ENCODE measurements at regions not wholly inside any gene's neighbourhood (a gene's known extent, or its start where the extent isn't known, plus 50 kb on each side); places are given as distances from the start of the nearest gene placed in this dataset.
"Not testable (repeated sequence)": the region's sequence is repeated elsewhere in the genome, so short reads cannot be mapped to it uniquely, and the experiment has no call there.

- intact Hi-C loops (cut with DNase I; ENCODE audit: low total_unique reads): no loop called here
- Histone ChIP-seq H3K27me3 (peaks cover 0 to 20% of the 10 kb centered on the region in 2 donors), H3K9me3 (no peaks in the 10 kb centered on the region), H3K4me3 (no peak overlapping the region), H3K27ac (no peak overlapping the region), H3K36me3 (no peaks in the 10 kb centered on the region), H3K4me1 (no peaks in the 10 kb centered on the region)
- DNase-seq (ENCODE audit: low spot score in 2 of 2): no peak
- TF ChIP-seq CTCF (IDR thresholded peaks at IDR 0.05): no peak
- TF ChIP-seq POLR2AphosphoS5 (IDR thresholded peaks at IDR 0.05): no peak
These were observed 372.3 kb upstream of the F9 start for GRCh38 chrX:139158256-139158655.

DNA sequence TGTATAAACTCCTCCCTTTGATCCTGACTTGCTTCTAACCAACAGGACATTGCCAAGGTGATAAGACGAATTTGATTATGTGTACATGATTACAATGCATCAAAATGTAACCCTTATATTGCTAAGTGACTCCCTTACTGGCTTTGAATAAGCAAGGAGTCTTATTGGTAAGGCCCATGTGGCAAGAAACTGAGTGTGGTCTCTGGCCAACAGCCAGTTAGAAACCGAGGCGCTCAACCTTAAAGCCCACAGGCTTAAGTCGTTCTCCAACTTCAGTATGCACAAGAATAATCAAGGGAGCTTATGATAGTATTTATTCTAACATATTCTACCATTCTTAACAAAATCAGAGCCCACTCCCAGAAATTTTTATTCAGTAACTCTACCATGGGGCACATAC, 374.2 kb upstream of the F9 start:
- peaks cover 0 to 20% of the 10 kb centered on the region in 2 donors for H3K27me3 ChIP-seq

GRCh38 chrX:139146625-139147024, 383.9 kb upstream of the F9 start:
- H3K27ac ChIP-seq; DNase-seq (ENCODE audit: low spot score in 2 of 2); H3K4me1 ChIP-seq; H3K9me3 ChIP-seq; H3K36me3 ChIP-seq; H3K27me3 ChIP-seq; H3K4me3 ChIP-seq; intact Hi-C loops (cut with DNase I; ENCODE audit: low total_unique reads): not testable (repeated sequence)

More for the DNA sequence above, 374.2 kb upstream of the F9 start:
- H3K9me3 ChIP-seq: no peaks in the 10 kb centered on the region
- no peaks in the 10 kb centered on the region for H3K4me1 ChIP-seq
- intact Hi-C loops (cut with DNase I; ENCODE audit: low total_unique reads): no loop called here
- H3K27ac ChIP-seq: no peak overlapping the region
- DNase-seq (ENCODE audit: low spot score in 2 of 2): no peak
- H3K36me3 ChIP-seq: no peaks in the 10 kb centered on the region
- no peak for TF ChIP-seq POLR2A (IDR thresholded peaks at IDR 0.05)
- no peak for TF ChIP-seq POLR2AphosphoS5 (IDR thresholded peaks at IDR 0.05)
- no peak for TF ChIP-seq CTCF (IDR thresholded peaks at IDR 0.05)
- H3K4me3 ChIP-seq: no peak overlapping the region

GRCh38 chrX:139141370-139141769, 389.2 kb upstream of the F9 start:
- Histone ChIP-seq H3K27me3 (peaks cover 0 to 31% of the 10 kb centered on the region in 2 donors), H3K9me3 (no peaks in the 10 kb centered on the region), H3K27ac (no peak overlapping the region), H3K4me3 (no peak overlapping the region), H3K36me3 (no peaks in the 10 kb centered on the region), H3K4me1 (no peaks in the 10 kb centered on the region)
- no peak for TF ChIP-seq POLR2AphosphoS5 (IDR thresholded peaks at IDR 0.05)
- no peak for TF ChIP-seq CTCF (IDR thresholded peaks at IDR 0.05)
- DNase-seq (ENCODE audit: low spot score in 2 of 2): no peak
- intact Hi-C loops (cut with DNase I; ENCODE audit: low total_unique reads): no loop called here

DNA sequence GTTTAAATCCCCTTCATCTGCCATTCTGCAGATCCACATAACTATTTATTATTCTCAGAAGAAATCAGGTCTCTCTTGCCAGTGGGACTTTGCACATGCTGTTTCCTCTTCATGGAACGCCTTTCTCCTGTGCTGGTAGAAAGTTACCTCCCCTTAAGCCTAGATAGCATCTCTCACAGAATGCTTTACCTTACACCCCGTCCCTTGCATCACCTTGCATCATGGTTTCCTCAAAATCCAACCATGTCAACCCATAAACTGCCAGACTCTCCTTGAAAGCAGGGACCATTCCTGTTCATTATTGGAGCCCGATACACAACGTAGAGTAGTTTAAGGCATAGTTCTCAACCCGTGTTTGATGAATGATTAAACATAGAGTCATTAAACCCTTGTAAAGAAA, 396.2 kb upstream of the F9 start:
- no peaks in the 10 kb centered on the region for H3K4me1 ChIP-seq
- no peak overlapping the region for H3K4me3 ChIP-seq
- DNase-seq (ENCODE audit: low spot score in 2 of 2): no peak
- no peak for TF ChIP-seq CTCF (IDR thresholded peaks at IDR 0.05)
- no peak for TF ChIP-seq POLR2AphosphoS5 (IDR thresholded peaks at IDR 0.05)
- no peak for TF ChIP-seq POLR2A (IDR thresholded peaks at IDR 0.05)
- intact Hi-C loops (cut with DNase I; ENCODE audit: low total_unique reads): no loop called here
- peaks cover 0 to 23% of the 10 kb centered on the region in 2 donors for H3K27me3 ChIP-seq
- no peaks in the 10 kb centered on the region for H3K9me3 ChIP-seq
- H3K27ac ChIP-seq: no peak overlapping the region
- no peaks in the 10 kb centered on the region for H3K36me3 ChIP-seq

GRCh38 chrX:139126493-139126892, 404.0 kb upstream of the F9 start:
- Histone ChIP-seq H3K27me3 (peaks cover 0 to 20% of the 10 kb centered on the region in 2 donors), H3K4me3 (no peak overlapping the region), H3K4me1 (no peaks in the 10 kb centered on the region), H3K36me3 (no peaks in the 10 kb centered on the region), H3K27ac (no peak overlapping the region), H3K9me3 (no peaks in the 10 kb centered on the region)
- TF ChIP-seq POLR2AphosphoS5 (IDR thresholded peaks at IDR 0.05): no peak
- TF ChIP-seq CTCF (IDR thresholded peaks at IDR 0.05): peak in 2 of 3 donors; percentile 28 to 55
- intact Hi-C loops (cut with DNase I; ENCODE audit: low total_unique reads): no loop called here
- DNase-seq (ENCODE audit: low spot score in 2 of 2): no peak

All from breast epithelium (tissue), 4 donors.